Gastroesophageal sphincter (tissue), 4 donors: ENCODE measurements at regions not wholly inside any gene's neighbourhood (a gene's known extent, or its start where the extent isn't known, plus 50 kb on each side); places are given as distances from the start of the nearest gene placed in this dataset.

Source experiments
- ATAC-seq: fragments of 150-250 bp; one replicate; pipeline ENCODE4 v1.9.1; 2016; ENCODE audit warnings: mild to moderate bottlenecking, moderate library complexity
- H3K27ac ChIP-seq, 4 donors: fragments of 200-600 bp; sonication (generic) in 3 of 4; 1 replicate in 3 of 4; 2 replicates in 1 of 4; pipeline ENCODE4 v1.5.1; 2016 to 2019
- H3K27me3 ChIP-seq: fragments of 200-600 bp; sonication (generic); one replicate; pipeline ENCODE4 v1.5.1; 2019
- H3K36me3 ChIP-seq, 2 donors: fragments of 200-600 bp; sonication (generic); one replicate each; pipeline ENCODE4 v1.5.1; 2019; ENCODE audit warnings: control low read depth in 1 of 2
- H3K4me1 ChIP-seq, 3 donors: fragments of 200-600 bp; sonication (generic); 1 replicate in 2 of 3; 2 replicates in 1 of 3; pipeline ENCODE4 v1.5.1; 2016 to 2019; ENCODE audit warnings: control low read depth in 2 of 3
- H3K4me3 ChIP-seq, 2 donors: fragments of 200-600 bp; sonication (generic); one replicate each; pipeline ENCODE4 v1.5.1; 2019; ENCODE audit warnings: mild to moderate bottlenecking in 1 of 2, moderate library complexity in 1 of 2
- H3K9me3 ChIP-seq, 3 donors: fragments of 200-600 bp; sonication (generic); one replicate each; pipeline ENCODE4 v1.5.1; 2017 to 2019; ENCODE audit warnings: control low read depth in 2 of 3
- CTCF ChIP-seq, 4 experiments: fragments of 200-600 bp in 2 of 4; fragments of 450-650 bp in 2 of 4; sonication (generic) in 1 of 4; IDR thresholded peaks; one replicate each; pipeline ENCODE4 v1.5.1; 2017 to 2019; ENCODE audit warnings: antibody characterized with exemption in 4 of 4, mild to moderate bottlenecking in 2 of 4, moderate library complexity in 2 of 4
- EP300 ChIP-seq: sonication (generic); formaldehyde crosslinking; IDR thresholded peaks from one replicate; pipeline ENCODE4 v1.6.1; 2017; ENCODE audit warnings: antibody characterized with exemption, mild to moderate bottlenecking
- POLR2A ChIP-seq, 2 donors: fragments of 450-650 bp; IDR thresholded peaks; one replicate each; pipeline ENCODE4 v1.6.1; 2017; ENCODE audit warnings: antibody characterized with exemption in 2 of 2, mild to moderate bottlenecking in 2 of 2, moderate library complexity in 1 of 2
- POLR2AphosphoS5 ChIP-seq: sonication (generic); formaldehyde crosslinking; IDR thresholded peaks from one replicate; pipeline ENCODE4 v1.6.1; 2017; ENCODE audit warnings: antibody characterized with exemption
- WGBS, 2 donors: methylation state at CpG; one replicate each; pipeline ENCODE4 v1.1.5; 2018; ENCODE audit warnings: low coverage in 1 of 2; 5-methylcytosine and 5-hydroxymethylcytosine counted together

- WGBS, 2 donors, result 70 to 81% methylated on average over 5 to 6 of the region's 6 CpGs
- Histone ChIP-seq H3K36me3 (no peaks in the 10 kb centered on the region), H3K27ac (no peak overlapping the region), H3K9me3 (no peaks in the 10 kb centered on the region), H3K27me3 (no peaks in the 10 kb centered on the region), H3K4me1 (no peaks in the 10 kb centered on the region), H3K4me3 (no peak overlapping the region)
- no peak for ATAC-seq
- no peak for TF ChIP-seq CTCF (IDR thresholded peaks at IDR 0.05)
- TF ChIP-seq POLR2AphosphoS5, result no peak
- TF ChIP-seq EP300, result no peak
- no peak for TF ChIP-seq POLR2A (IDR thresholded peaks at IDR 0.05)
These were observed 63.3 kb upstream of the C3orf80 start for GRCh38 chr3:160161921-160162320.

GRCh38 chr3:160162440-160162839 lies 62.8 kb upstream of the C3orf80 start:
- no peak overlapping the region for H3K4me3 ChIP-seq
- H3K9me3 ChIP-seq, result no peaks in the 10 kb centered on the region
- H3K36me3 ChIP-seq, result no peaks in the 10 kb centered on the region
- no peaks in the 10 kb centered on the region for H3K4me1 ChIP-seq
- ATAC-seq, result no peak
- TF ChIP-seq EP300, result no peak
- no peak for TF ChIP-seq CTCF (IDR thresholded peaks at IDR 0.05)
- no peak for TF ChIP-seq POLR2AphosphoS5
- no peak for TF ChIP-seq POLR2A (IDR thresholded peaks at IDR 0.05)
- WGBS, 2 donors, result 33 to 53% methylated on average over 1 to 4 of the region's 5 CpGs
- no peaks in the 10 kb centered on the region for H3K27me3 ChIP-seq
- no peak overlapping the region for H3K27ac ChIP-seq

- no peaks in the 10 kb centered on the region for H3K27me3 ChIP-seq
- no peaks in the 10 kb centered on the region for H3K4me1 ChIP-seq
- ATAC-seq, result no peak
- no peaks in the 10 kb centered on the region for H3K9me3 ChIP-seq
- TF ChIP-seq CTCF (IDR thresholded peaks at IDR 0.05) (peak in 3 of 4 experiments; percentile 38 to 44 (median 44)), POLR2A (IDR thresholded peaks at IDR 0.05) (no peak)
- H3K27ac ChIP-seq, result no peak overlapping the region
- no peak overlapping the region for H3K4me3 ChIP-seq
- no peaks in the 10 kb centered on the region for H3K36me3 ChIP-seq
These were observed 61.9 kb upstream of the C3orf80 start for GRCh38 chr3:160163229-160163878.

DNA sequence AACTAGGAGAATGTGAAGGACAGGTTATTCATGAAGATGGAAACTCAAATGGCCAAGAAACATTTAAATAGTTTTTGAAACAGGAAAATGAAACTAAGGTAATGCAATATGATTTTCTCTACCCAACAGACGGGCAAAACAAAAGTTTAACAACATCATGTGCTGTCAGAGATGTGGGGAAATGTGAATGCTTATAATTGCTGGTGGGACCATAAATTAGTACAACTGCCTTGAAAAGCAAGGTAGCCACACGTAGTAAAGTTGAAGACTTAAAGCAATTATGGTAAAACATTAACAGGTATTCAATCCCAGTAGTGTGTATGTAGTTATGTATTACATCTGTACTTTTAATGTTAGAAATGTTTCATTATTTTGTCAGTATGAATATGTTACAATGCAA lies 57.0 kb upstream of the C3orf80 start:
- Histone ChIP-seq H3K27ac (no peak overlapping the region), H3K36me3 (no peaks in the 10 kb centered on the region), H3K4me3 (no peak overlapping the region), H3K4me1 (no peaks in the 10 kb centered on the region), H3K9me3 (no peaks in the 10 kb centered on the region), H3K27me3 (no peaks in the 10 kb centered on the region)
- no peak for ATAC-seq
- no peak for TF ChIP-seq EP300
- TF ChIP-seq POLR2A (IDR thresholded peaks at IDR 0.05), result no peak
- no peak for TF ChIP-seq POLR2AphosphoS5
- no peak for TF ChIP-seq CTCF (IDR thresholded peaks at IDR 0.05)
- 78 to 85% methylated on average over 2 of the region's 2 CpGs for WGBS, 2 donors

DNA sequence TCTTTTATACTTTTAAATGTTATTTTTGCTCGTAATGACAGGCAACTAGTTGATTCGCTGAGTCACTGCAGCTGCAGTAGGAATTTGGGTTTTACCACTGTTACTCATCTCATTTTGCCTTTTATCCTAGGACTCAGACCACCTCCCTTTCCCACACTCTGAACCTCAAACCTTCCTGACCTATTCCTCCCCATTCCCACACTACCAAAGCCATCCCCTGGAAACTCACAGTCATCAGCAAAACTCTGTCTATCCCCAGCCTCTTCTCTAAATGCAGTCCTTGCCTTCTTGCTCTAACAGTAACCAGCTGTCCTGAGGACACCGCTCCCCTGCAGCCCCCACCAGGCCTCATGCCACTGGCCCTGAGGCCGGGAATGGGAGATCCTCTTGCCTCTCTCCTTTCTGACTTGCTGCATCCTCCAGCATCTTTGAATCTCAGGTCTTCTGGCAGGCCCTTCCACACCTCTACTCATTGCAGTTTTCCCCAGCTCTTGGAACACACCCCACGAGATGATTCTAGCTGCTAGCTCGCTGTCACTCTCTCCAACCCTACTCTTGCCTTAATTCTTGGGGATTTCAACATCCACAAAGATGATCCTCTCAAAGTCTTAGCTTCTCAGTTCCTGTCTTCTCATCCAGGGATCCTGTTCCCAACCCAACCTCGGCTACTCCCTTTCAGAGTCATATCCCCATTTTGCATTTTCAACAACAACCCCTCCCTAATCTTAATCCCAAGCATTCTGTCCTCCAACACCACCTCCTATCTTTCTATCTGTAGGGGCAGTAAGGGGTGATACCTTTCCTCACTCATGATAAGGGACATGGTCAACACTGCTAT lies 55.9 kb upstream of the C3orf80 start:
- WGBS, 2 donors, result 35 to 58% methylated on average over 7 of the region's 7 CpGs

More for the DNA sequence above, 55.9 kb upstream of the C3orf80 start:
- no peaks in the 10 kb centered on the region for H3K27me3 ChIP-seq
- H3K9me3 ChIP-seq, result no peaks in the 10 kb centered on the region
- no peak overlapping the region for H3K4me3 ChIP-seq
- no peaks in the 10 kb centered on the region for H3K4me1 ChIP-seq
- no peak overlapping the region for H3K27ac ChIP-seq
- TF ChIP-seq EP300, result no peak
- TF ChIP-seq CTCF (IDR thresholded peaks at IDR 0.05), result no peak
- TF ChIP-seq POLR2A (IDR thresholded peaks at IDR 0.05), result no peak
- TF ChIP-seq POLR2AphosphoS5, result no peak
- no peak for ATAC-seq
- H3K36me3 ChIP-seq, result no peaks in the 10 kb centered on the region
